ENCODE measurements at regions not wholly inside any gene's neighbourhood (a gene's known extent, or its start where the extent isn't known, plus 50 kb on each side); places are given as distances from the start of the nearest gene placed in this dataset.

- H3K27ac ChIP-seq (ENCODE audit: low read depth, low read length, poor library complexity, severe bottlenecking) = no peak overlapping the region
- no TSS peak for BruUV-seq (replicated peaks)
- POLR2A ChIA-PET (ENCODE audit: low non-redundant PET) = no interaction called here
- CTCF ChIA-PET = no interaction called here
- no peaks in the 10 kb centered on the region for H3K9me3 ChIP-seq (ENCODE audit: low read depth, low read length, poor library complexity, severe bottlenecking)
- H3K36me3 ChIP-seq (ENCODE audit: insufficient read depth, low read length, poor library complexity, severe bottlenecking) = no peaks in the 10 kb centered on the region
- intact Hi-C loops (cut with micrococcal nuclease; ENCODE audit: unreplicated experiment) = no loop called here
- TF ChIP-seq EZH2 (IDR thresholded peaks at IDR 0.05; ENCODE audit: borderline replicate concordance, low read depth, low read length, poor library complexity, severe bottlenecking) = no peak
- TF ChIP-seq, protein P1, sequence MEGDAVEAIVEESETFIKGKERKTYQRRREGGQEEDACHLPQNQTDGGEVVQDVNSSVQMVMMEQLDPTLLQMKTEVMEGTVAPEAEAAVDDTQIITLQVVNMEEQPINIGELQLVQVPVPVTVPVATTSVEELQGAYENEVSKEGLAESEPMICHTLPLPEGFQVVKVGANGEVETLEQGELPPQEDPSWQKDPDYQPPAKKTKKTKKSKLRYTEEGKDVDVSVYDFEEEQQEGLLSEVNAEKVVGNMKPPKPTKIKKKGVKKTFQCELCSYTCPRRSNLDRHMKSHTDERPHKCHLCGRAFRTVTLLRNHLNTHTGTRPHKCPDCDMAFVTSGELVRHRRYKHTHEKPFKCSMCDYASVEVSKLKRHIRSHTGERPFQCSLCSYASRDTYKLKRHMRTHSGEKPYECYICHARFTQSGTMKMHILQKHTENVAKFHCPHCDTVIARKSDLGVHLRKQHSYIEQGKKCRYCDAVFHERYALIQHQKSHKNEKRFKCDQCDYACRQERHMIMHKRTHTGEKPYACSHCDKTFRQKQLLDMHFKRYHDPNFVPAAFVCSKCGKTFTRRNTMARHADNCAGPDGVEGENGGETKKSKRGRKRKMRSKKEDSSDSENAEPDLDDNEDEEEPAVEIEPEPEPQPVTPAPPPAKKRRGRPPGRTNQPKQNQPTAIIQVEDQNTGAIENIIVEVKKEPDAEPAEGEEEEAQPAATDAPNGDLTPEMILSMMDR (conservative IDR thresholded peaks at IDR 0.05; ENCODE audit: low read depth, low read length) = no peak
- no peaks in the 10 kb centered on the region for H3K4me1 ChIP-seq (ENCODE audit: insufficient read depth, low read length, poor library complexity, severe bottlenecking)
- DNase-seq (ENCODE audit: low spot score) = no peak
- H3K4me3 ChIP-seq (ENCODE audit: low read depth, low read length, poor library complexity, severe bottlenecking) = no peak overlapping the region
- H3K27me3 ChIP-seq (replicated peaks; ENCODE audit: insufficient read depth, low read depth, low read length, poor library complexity) = peaks cover 11% of the 10 kb centered on the region
Measured at GRCh38 chr6:169913096-169913638, 161.7 kb downstream of the ERMARD start.

- H3K27me3 ChIP-seq (replicated peaks; ENCODE audit: insufficient read depth, low read depth, low read length, poor library complexity) = peaks cover 11% of the 10 kb centered on the region
- no peaks in the 10 kb centered on the region for H3K9me3 ChIP-seq (ENCODE audit: low read depth, low read length, poor library complexity, severe bottlenecking)
- H3K4me3 ChIP-seq (ENCODE audit: low read depth, low read length, poor library complexity, severe bottlenecking) = no peak overlapping the region
- no TSS peak for BruUV-seq (replicated peaks)
- H3K36me3 ChIP-seq (ENCODE audit: insufficient read depth, low read length, poor library complexity, severe bottlenecking) = no peaks in the 10 kb centered on the region
- intact Hi-C loops (cut with micrococcal nuclease; ENCODE audit: unreplicated experiment) = no loop called here
- TF ChIP-seq EZH2 (IDR thresholded peaks at IDR 0.05; ENCODE audit: borderline replicate concordance, low read depth, low read length, poor library complexity, severe bottlenecking) = no peak
- TF ChIP-seq, protein P1 (conservative IDR thresholded peaks at IDR 0.05; ENCODE audit: low read depth, low read length) = no peak
- ChIA-PET CTCF (no interaction called here), POLR2A (ENCODE audit: low non-redundant PET) (no interaction called here)
- no peaks in the 10 kb centered on the region for H3K4me1 ChIP-seq (ENCODE audit: insufficient read depth, low read length, poor library complexity, severe bottlenecking)
- DNase-seq (ENCODE audit: low spot score) = no peak
- no peak overlapping the region for H3K27ac ChIP-seq (ENCODE audit: low read depth, low read length, poor library complexity, severe bottlenecking)
Measured at GRCh38 chr6:169912266-169913095, 161.1 kb downstream of the ERMARD start.

DNA sequence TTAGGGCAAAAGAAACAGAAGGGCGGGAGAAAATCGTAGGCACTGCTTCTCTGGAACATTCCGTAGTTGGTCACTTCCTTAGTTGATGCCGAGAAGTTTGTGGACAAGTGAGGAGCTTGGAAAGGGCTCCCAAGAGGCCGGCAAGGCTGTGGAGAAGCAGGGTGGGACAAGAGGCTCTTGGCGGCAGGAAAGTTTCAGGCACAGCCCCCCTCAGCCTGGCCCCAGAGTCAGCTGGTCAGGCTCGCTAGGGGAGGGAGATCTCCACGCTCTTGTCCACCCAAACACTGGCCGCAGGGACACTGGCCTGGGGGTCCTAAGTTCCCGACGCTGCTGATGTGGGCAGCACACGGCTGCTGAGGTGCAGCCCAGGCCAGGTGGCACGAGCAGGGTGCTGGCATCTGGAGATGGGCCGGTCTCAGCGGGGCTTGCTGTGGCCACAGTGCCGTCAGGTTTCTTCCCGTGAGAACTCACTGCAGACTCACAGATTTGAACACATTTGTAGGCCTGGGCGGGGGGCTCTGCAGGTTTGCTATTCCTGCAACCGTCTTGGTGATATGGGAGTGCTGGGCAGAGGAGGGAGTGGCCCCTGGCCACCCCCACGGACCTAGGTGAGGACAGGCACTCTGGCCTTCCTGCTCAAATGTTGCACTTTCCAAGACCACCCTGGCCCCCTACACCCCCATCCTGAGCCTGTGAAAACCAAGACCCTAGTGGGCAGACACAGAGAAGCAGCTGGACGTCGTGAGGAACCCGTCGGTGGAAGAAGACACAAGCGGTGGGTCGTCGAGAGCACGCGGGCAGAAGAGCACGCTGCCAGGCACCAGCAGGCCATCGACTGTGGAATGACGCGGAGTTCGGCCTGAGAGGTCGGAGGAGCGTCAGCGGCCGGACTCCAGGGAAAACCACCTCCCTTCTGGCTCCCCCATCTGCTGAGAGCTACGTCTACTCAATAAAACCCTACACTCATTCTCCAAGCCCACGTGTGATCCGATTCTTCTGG, 160.1 kb downstream of the ERMARD start:
- TF ChIP-seq EZH2 (IDR thresholded peaks at IDR 0.05; ENCODE audit: borderline replicate concordance, low read depth, low read length, poor library complexity, severe bottlenecking) = no peak
- TF ChIP-seq, protein P1 (conservative IDR thresholded peaks at IDR 0.05; ENCODE audit: low read depth, low read length) = no peak
- intact Hi-C loops (cut with micrococcal nuclease; ENCODE audit: unreplicated experiment) = no loop called here
- ChIA-PET CTCF (no interaction called here), POLR2A (ENCODE audit: low non-redundant PET) (no interaction called here)
- no peak for DNase-seq (ENCODE audit: low spot score)
- no TSS peak for BruUV-seq (replicated peaks)
- H3K27ac ChIP-seq (ENCODE audit: low read depth, low read length, poor library complexity, severe bottlenecking) = no peak overlapping the region
- no peaks in the 10 kb centered on the region for H3K9me3 ChIP-seq (ENCODE audit: low read depth, low read length, poor library complexity, severe bottlenecking)
- H3K36me3 ChIP-seq (ENCODE audit: insufficient read depth, low read length, poor library complexity, severe bottlenecking) = no peaks in the 10 kb centered on the region
- H3K4me3 ChIP-seq (ENCODE audit: low read depth, low read length, poor library complexity, severe bottlenecking) = no peak overlapping the region
- no peaks in the 10 kb centered on the region for H3K4me1 ChIP-seq (ENCODE audit: insufficient read depth, low read length, poor library complexity, severe bottlenecking)
- H3K27me3 ChIP-seq (replicated peaks; ENCODE audit: insufficient read depth, low read depth, low read length, poor library complexity) = peaks cover 11% of the 10 kb centered on the region
